Adrenal gland (tissue), 5 donors: ENCODE measurements at regions not wholly inside any gene's neighbourhood (a gene's known extent, or its start where the extent isn't known, plus 50 kb on each side); places are given as distances from the start of the nearest gene placed in this dataset.

Experiments used
- CTCF ChIP-seq, 6 experiments: fragments of 450-650 bp in 4 of 6; fragments of 200-600 bp in 2 of 6; sonication (generic) in 1 of 6; IDR thresholded peaks; 1 replicate in 5 of 6; 2 replicates in 1 of 6; pipeline versions ENCODE4 v1.5.1 to v1.8.0; 2016 to 2021; ENCODE audit warnings: antibody characterized with exemption in 6 of 6, mild to moderate bottlenecking in 2 of 6, moderate library complexity in 1 of 6
- POLR2A ChIP-seq, 2 donors: fragments of 450-650 bp; IDR thresholded peaks; one replicate each; pipeline ENCODE4 v1.6.1; 2017; ENCODE audit warnings: antibody characterized with exemption in 2 of 2, mild to moderate bottlenecking in 2 of 2, moderate library complexity in 1 of 2
- donor health status: DM: no; HTN: no; CAD: no.

- TF ChIP-seq POLR2A (IDR thresholded peaks at IDR 0.05) (no peak), CTCF (IDR thresholded peaks at IDR 0.05) (no peak)
These were observed 111.5 kb upstream of the COL8A1 start for GRCh38 chr3:99526921-99527320.
